ENCODE measurements at regions not wholly inside any gene's neighbourhood (a gene's known extent, or its start where the extent isn't known, plus 50 kb on each side); places are given as distances from the start of the nearest gene placed in this dataset.

DNA sequence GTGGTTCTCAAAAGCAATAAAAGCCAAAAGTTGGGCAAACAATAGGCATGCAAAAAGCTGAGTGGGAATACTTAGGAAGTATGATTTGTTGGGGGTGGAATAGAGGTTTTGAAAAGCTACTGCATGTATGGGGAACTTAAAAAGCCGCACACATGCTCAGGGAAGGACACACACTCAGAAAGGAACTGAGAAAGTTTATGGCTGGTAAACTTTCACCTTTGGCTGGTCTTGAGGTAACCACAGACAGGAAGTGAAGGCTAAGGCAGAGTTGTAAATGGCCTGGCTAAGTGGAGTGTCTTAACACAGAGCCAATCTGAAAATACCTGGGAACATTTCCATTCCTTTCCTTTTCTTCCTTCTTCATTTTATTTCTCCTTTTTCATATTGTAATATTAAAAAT lies 134.5 kb upstream of the EXOC2 start:
- TF ChIP-seq BCL11A (tag by site-specific recombination; IDR thresholded peaks at IDR 0.05; ENCODE audit: low read depth): no peak
- TF ChIP-seq, protein P1, sequence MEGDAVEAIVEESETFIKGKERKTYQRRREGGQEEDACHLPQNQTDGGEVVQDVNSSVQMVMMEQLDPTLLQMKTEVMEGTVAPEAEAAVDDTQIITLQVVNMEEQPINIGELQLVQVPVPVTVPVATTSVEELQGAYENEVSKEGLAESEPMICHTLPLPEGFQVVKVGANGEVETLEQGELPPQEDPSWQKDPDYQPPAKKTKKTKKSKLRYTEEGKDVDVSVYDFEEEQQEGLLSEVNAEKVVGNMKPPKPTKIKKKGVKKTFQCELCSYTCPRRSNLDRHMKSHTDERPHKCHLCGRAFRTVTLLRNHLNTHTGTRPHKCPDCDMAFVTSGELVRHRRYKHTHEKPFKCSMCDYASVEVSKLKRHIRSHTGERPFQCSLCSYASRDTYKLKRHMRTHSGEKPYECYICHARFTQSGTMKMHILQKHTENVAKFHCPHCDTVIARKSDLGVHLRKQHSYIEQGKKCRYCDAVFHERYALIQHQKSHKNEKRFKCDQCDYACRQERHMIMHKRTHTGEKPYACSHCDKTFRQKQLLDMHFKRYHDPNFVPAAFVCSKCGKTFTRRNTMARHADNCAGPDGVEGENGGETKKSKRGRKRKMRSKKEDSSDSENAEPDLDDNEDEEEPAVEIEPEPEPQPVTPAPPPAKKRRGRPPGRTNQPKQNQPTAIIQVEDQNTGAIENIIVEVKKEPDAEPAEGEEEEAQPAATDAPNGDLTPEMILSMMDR (tag by site-specific recombination; IDR thresholded peaks at IDR 0.05): no peak
- TF ChIP-seq ZNF596 (tag by site-specific recombination; IDR thresholded peaks at IDR 0.05): no peak
- no peak for TF ChIP-seq SETDB1 (IDR thresholded peaks at IDR 0.05; ENCODE audit: insufficient read length, low read length)
- TF ChIP-seq ZNF404 (tag by site-specific recombination; IDR thresholded peaks at IDR 0.05): no peak
- no peak for TF ChIP-seq OSR2 (tag by site-specific recombination; IDR thresholded peaks at IDR 0.05)
- no peak for TF ChIP-seq ZBTB48 (tag by site-specific recombination; IDR thresholded peaks at IDR 0.05)
- TF ChIP-seq ZNF600 (tag by site-specific recombination; IDR thresholded peaks at IDR 0.05): no peak
- TF ChIP-seq GLI4 (tag by site-specific recombination; IDR thresholded peaks at IDR 0.05): no peak
- TF ChIP-seq ZNF114 (tag by site-specific recombination; IDR thresholded peaks at IDR 0.05): no peak
- no peak for TF ChIP-seq KLF8 (tag by site-specific recombination; IDR thresholded peaks at IDR 0.05)
